ENCODE measurements at regions not wholly inside any gene's neighbourhood (a gene's known extent, or its start where the extent isn't known, plus 50 kb on each side); places are given as distances from the start of the nearest gene placed in this dataset.

DNA sequence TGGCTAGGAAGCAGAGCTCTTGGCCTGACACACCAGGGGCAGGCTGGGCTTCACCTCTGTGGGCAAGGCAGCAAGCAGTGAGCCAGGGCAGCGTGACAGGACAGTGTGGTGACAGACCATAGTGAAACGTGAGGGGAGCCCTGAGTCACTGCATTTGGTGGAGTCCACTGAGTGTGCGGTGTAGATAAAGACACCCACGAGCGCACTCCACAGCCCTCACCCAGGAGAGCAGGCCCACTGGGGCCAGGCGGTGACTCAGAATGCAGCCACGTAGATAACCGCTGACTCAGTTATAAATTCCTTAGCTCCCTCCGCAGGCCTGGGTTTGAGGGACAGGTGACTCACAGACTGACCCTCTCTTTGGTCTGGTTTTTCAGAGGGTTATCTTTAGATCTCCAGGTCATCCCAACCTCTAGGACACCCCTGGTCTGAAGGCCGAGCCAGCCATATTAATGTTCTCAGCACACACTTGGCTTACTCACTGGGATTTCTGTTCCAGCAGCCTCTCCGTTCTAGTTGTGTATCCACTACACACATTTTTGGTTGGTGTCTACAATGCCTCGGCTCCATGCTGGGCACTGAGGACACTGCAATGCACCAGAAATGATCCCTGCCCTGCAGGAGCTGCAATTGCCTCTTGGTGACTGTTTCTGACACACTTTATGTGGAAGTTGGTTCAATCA lies 90.2 kb upstream of the TSPAN2 start:
- no peak for DNase-seq (ENCODE audit: low spot score)

DNA sequence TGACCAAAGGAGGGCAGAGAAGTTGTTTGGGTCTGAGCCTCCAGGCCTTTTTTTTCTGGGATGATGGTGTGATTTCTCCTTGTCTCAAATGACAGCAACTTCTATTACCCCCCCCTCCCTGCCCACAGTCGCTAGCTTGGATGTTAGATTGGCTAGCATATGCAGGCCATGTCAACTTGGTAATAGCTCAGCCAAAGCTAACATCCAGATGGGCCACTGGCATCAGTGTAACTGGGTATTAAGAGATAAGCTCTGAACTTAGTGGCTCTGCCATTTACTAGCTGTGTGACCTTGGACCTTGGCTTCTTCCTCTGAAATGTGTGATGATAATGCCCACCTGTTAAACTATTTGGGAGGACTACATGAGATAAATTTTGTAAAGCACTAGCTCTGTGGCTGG lies 86.9 kb upstream of the TSPAN2 start:
- DNase-seq (ENCODE audit: low spot score) (no peak), ATAC-seq (ENCODE audit: low FRiP score) (no peak)
- TF ChIP-seq, protein P1, sequence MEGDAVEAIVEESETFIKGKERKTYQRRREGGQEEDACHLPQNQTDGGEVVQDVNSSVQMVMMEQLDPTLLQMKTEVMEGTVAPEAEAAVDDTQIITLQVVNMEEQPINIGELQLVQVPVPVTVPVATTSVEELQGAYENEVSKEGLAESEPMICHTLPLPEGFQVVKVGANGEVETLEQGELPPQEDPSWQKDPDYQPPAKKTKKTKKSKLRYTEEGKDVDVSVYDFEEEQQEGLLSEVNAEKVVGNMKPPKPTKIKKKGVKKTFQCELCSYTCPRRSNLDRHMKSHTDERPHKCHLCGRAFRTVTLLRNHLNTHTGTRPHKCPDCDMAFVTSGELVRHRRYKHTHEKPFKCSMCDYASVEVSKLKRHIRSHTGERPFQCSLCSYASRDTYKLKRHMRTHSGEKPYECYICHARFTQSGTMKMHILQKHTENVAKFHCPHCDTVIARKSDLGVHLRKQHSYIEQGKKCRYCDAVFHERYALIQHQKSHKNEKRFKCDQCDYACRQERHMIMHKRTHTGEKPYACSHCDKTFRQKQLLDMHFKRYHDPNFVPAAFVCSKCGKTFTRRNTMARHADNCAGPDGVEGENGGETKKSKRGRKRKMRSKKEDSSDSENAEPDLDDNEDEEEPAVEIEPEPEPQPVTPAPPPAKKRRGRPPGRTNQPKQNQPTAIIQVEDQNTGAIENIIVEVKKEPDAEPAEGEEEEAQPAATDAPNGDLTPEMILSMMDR (IDR thresholded peaks at IDR 0.05), result no peak

More for the DNA sequence above, 90.2 kb upstream of the TSPAN2 start:
- TF ChIP-seq, protein P1 (IDR thresholded peaks at IDR 0.05), result no peak
- ATAC-seq (ENCODE audit: low FRiP score), result peak; percentile 72

- no peak for DNase-seq (ENCODE audit: low spot score)
- TF ChIP-seq, protein P1 (IDR thresholded peaks at IDR 0.05), result no peak
- ATAC-seq (ENCODE audit: low FRiP score), result no peak
Measured at GRCh38 chr1:115175596-115175995, 86.3 kb upstream of the TSPAN2 start.

DNA sequence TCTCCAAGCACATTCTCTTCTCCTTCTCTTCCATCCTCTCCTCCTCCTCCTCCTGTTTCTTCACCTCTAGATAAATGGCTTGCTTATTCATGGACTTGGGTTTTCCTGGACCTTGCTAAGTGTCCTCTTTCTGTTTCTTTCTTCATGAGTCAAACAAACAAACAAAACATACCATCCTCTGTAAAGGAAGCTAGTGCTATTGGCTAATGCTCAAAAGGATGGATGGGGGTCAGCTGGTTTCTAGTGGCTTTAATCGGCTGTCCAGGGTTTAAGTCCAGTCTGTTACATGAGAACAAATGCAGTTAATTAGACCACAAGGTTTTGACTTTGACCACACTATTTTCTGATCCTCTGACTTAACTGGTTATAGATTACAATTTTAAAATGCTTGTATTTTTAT lies 83.8 kb upstream of the TSPAN2 start:
- TF ChIP-seq, protein P1 (IDR thresholded peaks at IDR 0.05), result no peak
- ATAC-seq (ENCODE audit: low FRiP score), result no peak

GRCh38 chr1:115172270-115172669 lies 83.0 kb upstream of the TSPAN2 start:
- TF ChIP-seq, protein P1 (IDR thresholded peaks at IDR 0.05), result no peak
- ATAC-seq (ENCODE audit: low FRiP score) (no peak), DNase-seq (ENCODE audit: low spot score) (no peak)

More for the DNA sequence above, 83.8 kb upstream of the TSPAN2 start:
- no peak for DNase-seq (ENCODE audit: low spot score)

DNA sequence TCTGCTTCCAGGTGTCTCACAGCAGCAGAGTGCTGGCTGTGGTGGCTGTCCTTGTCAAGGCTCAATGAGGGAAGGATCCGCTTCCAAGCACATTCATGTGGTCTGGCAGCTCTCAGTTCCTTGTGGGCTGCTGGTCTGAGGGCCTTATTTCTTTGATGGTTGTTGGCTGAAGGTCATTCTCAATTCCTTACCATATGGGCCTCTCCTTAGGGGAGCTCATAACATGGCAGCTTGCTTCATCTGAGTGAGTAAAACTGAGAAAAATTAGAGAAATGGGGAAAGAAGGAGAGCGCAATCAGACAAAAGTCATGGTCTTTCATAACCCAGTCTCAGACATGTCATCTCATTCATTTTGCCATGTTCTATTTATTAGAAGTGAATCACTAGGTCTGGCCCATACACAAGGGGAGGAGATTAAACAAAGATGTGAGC lies 81.7 kb upstream of the TSPAN2 start:
- no peak for DNase-seq (ENCODE audit: low spot score)
- peak; percentile 40 for ATAC-seq (ENCODE audit: low FRiP score)
- TF ChIP-seq, protein P1 (IDR thresholded peaks at IDR 0.05), result no peak

DNA sequence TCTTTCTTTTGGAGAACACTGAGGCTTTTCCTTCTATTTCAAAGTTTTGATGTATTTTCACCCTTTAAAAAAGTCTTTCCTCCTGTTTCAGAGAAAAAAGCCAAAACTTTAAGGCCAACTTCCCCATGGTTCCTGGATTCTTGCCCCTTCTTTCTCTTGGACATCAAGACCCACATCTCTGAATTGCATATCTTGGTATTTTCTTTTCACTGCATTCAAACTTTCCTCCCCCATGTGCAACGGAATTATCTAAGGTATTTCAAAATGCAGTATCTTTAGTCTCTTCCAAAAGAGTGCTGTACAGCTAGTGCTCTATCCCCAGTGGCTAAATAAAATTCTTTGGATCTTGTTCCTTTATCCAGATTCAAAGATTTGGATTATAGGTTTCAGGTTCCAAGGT lies 81.1 kb upstream of the TSPAN2 start:
- DNase-seq (ENCODE audit: low spot score), result no peak
- TF ChIP-seq, protein P1 (IDR thresholded peaks at IDR 0.05), result no peak
- no peak for ATAC-seq (ENCODE audit: low FRiP score)

All from omental fat pad (tissue), 3 donors.